GM21723 (cell line): ENCODE measurements at regions not wholly inside any gene's neighbourhood (a gene's known extent, or its start where the extent isn't known, plus 50 kb on each side); places are given as distances from the start of the nearest gene placed in this dataset.
"Not testable (repeated sequence)": the region's sequence is repeated elsewhere in the genome, so short reads cannot be mapped to it uniquely, and the experiment has no call there.

Experiments
- ATAC-seq: cut with Tn5 transposase; IDR thresholded peaks from one replicate; pipeline ENCODE4 v1.9.1; 2021; ENCODE audit warnings: mild to moderate bottlenecking, moderate library complexity; ENCODE audit not compliant: unreplicated experiment

DNA sequence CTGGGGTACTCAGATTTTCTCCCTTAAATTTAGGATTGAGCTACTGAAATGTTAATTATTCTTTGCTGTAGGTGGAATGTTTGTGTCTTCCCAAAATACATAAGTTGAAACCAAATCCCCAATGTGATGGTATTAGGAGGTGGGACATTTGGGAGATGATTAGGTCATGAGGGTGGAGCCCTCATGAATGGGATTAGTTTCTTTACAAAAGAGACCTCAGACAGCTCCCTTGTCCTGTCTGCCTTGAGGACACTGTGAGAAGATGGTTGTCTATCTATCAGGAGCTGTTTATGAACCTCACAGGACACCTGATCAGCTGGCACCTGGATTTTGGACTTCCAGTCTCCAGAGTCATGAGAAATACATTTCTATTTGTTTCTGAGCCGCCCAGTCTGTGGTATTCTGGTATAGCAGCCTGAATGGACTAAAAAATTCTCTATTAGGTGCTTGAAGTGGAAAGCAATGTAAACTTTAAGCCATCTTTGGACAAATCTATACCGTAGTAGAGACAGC is 99.2 kb upstream of the UXS1 start:
- ATAC-seq, result no peak

DNA sequence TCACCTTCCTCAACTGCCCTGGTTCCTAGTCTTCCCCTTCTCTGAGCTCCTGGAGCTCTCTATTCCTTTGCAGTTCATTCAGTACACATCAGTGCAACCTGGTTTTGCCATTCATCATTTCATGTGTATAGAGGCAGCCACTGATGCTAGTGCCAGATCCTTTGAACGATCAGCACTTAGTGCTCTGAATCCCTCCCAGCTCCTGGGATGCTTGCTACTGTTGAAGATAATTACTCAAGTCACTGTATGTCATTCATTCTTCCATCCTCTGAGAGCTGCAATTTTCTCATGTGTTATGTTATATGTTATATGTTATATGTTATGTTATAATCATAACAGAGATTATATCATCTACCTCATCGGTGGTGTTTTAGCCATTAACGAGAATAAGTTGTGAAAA is 98.5 kb upstream of the UXS1 start:
- no peak for ATAC-seq

DNA sequence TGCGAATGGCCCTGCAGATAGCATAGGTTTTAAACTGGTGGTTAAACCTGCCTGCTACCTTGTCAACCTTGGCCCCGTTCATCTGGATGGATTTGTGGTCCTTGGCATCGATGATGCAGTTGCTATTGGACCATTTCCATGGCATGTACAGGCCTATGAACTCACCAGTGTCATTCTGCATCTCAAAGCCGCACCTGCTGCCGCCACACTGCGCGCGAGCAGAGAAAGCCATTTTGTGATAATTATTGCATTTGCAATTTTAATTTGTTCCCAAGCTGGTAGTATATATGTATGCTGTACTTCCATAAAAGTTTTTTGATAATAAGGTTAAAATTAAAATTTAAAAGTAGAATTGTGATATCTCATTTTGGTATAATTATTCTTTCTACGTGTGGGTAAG is 94.8 kb upstream of the UXS1 start:
- ATAC-seq, result no peak

DNA sequence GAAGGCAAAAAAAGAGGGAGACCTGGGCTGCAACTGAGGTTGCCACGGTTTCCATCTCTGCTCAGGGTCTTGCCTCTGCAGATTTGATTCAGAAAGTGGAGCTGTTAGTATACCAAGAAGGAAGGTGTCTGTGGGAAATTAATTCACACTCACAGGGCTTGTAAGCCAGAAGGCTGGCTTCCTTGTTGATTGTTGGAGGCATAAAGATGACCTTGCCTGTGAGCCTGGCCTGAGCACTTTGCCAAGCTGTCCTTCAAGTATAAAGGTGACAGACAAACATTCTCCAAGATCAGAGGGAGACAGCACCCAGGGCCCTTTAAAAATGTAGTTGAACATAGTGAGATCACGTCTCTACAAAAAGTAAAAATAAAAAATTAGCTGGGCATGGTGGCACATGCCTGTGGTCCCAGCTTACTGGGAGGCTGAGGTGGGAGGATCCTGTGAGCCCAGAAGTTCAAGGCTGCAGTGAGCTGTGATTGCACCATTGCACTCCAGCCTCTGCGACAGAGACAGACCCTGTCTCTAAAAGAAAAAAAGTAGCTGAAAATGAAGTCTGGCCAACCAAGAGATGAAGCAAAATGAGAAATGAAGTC is 91.2 kb upstream of the UXS1 start:
- ATAC-seq, result no peak

- ATAC-seq, result no peak
These were observed 90.6 kb upstream of the UXS1 start for GRCh38 chr2:106284691-106285202.

- ATAC-seq, result no peak
These were observed 90.2 kb upstream of the UXS1 start for GRCh38 chr2:106284255-106284654.

- not testable (repeated sequence) for ATAC-seq
These were observed 89.4 kb upstream of the UXS1 start for GRCh38 chr2:106283228-106284152.

DNA sequence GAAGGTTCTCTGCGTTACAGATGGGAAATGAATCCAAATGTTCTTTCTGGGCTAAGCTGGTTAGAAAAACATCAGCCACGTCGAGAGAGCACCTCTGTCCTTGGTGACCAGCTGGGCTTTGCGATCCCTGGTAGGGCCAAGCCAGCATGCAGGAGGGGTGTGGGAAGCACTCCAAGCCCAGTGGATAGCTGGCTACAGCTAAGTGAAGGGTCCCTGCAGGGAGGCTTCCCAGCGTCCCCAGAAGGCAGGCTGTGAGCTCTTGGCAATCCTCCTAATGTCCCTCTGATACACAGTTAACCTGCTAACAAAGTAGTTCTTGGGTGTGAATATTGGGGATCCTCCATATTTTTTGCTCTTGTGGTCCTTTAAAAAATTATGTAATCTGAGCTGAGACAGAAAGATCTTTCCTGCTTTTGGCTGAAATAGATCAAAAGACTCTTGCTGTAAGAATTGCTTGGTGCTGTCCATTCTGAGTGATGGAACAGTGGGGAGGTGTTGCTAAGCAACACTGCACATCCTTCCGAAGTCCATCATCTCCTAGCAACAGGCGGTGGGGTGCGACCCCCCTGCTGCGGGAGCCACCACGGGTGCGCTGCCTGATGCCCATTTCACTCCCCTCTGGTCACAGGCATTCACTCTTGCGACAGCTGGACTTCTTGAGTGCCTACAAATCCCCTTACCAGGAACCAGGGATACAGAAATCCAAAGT is 88.5 kb upstream of the UXS1 start:
- ATAC-seq, result no peak

GRCh38 chr2:106281907-106282430 is 87.9 kb upstream of the UXS1 start:
- not testable (repeated sequence) for ATAC-seq

GRCh38 chr2:106280722-106281446 is 86.8 kb upstream of the UXS1 start:
- ATAC-seq, result no peak

GRCh38 chr2:106280224-106280623 is 86.1 kb upstream of the UXS1 start:
- no peak for ATAC-seq

DNA sequence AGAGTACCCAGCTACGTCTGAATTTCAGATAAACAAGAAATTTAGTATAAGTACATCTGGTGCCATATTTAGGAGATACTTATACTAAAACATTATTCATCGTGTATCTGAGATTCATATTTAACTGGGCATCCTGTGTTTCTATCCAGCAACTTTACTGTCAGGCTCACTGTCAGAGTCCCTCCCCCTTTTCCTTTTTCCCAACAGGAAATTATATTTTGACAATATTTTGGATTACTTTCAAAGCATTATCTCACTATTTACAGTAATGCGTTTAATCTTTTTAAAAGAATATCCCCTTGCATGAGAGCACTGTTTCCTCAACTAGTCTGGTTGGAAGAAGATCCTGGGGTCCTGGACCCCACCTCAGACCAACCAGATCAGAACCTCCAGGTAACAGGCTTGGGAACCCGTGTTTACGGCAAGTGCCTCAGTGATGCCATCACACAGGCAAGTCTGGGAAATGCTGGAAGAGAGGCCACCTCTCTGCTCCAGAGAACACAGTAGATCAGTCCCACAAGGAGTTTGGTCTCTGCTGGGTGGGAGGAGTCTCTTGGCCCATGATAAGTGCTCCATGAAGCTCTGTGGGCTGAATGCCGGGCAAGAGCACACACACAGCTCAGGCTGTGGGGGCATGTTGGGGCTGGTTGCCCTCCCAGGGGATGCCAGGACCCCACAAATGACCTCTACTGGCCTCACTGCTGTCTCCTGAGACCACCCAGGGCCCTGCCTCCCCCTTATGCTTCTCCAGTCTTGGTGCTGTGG is 84.2 kb upstream of the UXS1 start:
- no peak for ATAC-seq

DNA sequence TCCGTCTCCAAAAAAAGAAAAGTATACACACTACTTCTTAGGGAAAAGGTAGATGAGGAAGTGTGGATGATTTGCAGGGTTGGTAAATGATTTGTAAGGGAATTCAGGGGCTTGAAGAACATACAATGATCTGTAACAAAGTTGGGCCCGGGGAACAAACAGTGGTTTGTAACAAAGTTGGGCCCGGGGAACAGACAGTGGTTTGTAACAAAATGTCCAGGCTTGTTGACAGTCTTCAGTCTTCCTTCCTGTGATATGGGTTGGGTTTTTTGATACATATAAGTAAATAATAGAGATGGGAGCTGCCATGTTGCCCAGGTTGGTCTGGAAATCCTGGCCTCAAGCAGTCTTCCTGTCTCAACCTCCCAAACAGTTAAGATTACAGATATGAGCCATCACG is 83.3 kb upstream of the UXS1 start:
- no peak for ATAC-seq

DNA sequence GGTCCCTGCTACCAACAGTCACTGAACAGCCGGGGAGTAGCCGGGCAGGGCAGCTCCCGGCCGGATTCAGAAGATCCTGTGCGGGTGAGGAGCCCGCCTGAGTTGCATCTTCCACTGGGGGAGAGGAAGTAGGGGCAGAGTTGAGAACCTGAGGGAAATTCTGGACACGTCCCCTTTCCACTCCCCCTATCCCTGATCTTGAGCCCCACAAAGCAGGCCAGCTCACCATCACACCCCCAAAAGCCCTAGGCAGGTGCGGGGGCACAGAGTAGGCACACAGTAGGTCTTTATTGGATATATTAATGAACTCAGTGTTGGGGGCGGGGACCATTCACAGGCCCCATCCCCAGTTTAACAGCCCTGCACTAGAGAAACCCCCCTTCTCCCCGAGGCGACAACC is 81.9 kb upstream of the UXS1 start:
- no peak for ATAC-seq

GRCh38 chr2:106274668-106275067 is 80.6 kb upstream of the UXS1 start:
- no peak for ATAC-seq

- no peak for ATAC-seq
These were observed 78.2 kb upstream of the UXS1 start for GRCh38 chr2:106272216-106272807.

DNA sequence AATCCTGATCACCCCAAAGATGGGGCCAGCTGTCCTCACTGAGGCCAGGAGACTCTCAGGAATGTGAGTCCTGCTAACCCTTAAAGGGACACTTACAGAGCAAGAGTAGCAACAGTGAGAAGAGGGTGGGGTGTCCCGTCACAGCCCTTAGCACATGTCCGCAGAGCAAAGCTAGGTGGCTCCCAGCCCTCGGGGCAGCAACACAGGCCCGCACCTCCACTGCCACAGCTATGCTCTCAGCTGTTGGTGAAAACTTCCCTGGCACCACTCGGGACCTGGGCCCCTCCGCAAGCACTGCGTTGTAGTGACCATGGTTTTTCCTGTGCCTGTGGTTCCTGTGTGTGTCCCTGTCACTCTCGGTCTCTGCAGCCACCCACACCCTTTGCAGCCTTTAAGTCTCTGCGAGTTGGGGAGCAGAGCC is 76.4 kb upstream of the UXS1 start:
- ATAC-seq, result no peak

- no peak for ATAC-seq
These were observed 75.6 kb upstream of the UXS1 start for GRCh38 chr2:106269591-106270291.

- ATAC-seq, result no peak
These were observed 73.9 kb upstream of the UXS1 start for GRCh38 chr2:106267997-106268396.
